ENCODE measurements at regions not wholly inside any gene's neighbourhood (a gene's known extent, or its start where the extent isn't known, plus 50 kb on each side); places are given as distances from the start of the nearest gene placed in this dataset.
"Not testable (repeated sequence)": the region's sequence is repeated elsewhere in the genome, so short reads cannot be mapped to it uniquely, and the experiment has no call there.

DNA sequence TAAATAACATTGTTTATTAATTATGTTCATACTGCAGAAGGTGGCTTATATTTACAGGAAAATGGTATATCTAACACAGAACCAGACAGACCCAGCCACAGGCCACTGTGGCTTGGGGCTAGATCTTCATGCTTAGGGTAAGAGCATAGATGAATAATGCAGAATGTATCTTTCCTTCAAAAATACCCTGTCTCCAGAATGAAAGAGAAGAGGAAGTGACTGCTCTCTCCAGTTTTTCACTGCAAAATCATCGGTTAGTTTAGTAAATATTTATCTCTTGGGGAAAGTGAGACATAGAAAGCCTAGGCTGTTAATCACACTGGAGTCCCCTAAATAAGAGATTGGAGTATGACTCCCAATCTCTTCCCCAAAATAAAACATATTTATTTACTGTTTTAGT, 453.7 kb downstream of the NAV3 start:
- Histone ChIP-seq H3K36me3 (ENCODE audit: control insufficient read depth, insufficient read depth, low read length) (no peaks in the 10 kb centered on the region), H3K79me2 (no peaks in the 10 kb centered on the region), H3K4me1 (no peaks in the 10 kb centered on the region), H3K27ac (no peak overlapping the region), H3K9me3 (ENCODE audit: control insufficient read depth, low read length) (no peaks in the 10 kb centered on the region), H3K4me2 (ENCODE audit: low read length) (no peak overlapping the region), H2AFZ (no peak overlapping the region), H3K9ac (no peak overlapping the region), H3K27me3 (ENCODE audit: control insufficient read depth, insufficient read depth, low read length) (no peaks in the 10 kb centered on the region), H3K4me3 (ENCODE audit: low read depth, low read length) (no peak overlapping the region)
- no peak for TF ChIP-seq CTCF (IDR thresholded peaks at IDR 0.05)

GRCh38 chr12:78290606-78291345, 460.1 kb downstream of the NAV3 start:
- Histone ChIP-seq H3K9ac (no peak overlapping the region), H3K4me2 (ENCODE audit: low read length) (no peak overlapping the region), H3K27me3 (ENCODE audit: control insufficient read depth, insufficient read depth, low read length) (no peaks in the 10 kb centered on the region), H3K4me1 (no peaks in the 10 kb centered on the region), H3K9me3 (ENCODE audit: control insufficient read depth, low read length) (no peaks in the 10 kb centered on the region), H3K79me2 (no peaks in the 10 kb centered on the region), H3K36me3 (ENCODE audit: control insufficient read depth, insufficient read depth, low read length) (no peaks in the 10 kb centered on the region), H3K27ac (no peak overlapping the region), H2AFZ (no peak overlapping the region), H3K4me3 (ENCODE audit: low read depth, low read length) (no peak overlapping the region)
- no peak for TF ChIP-seq CTCF (IDR thresholded peaks at IDR 0.05)

GRCh38 chr12:78293059-78293686, 462.5 kb downstream of the NAV3 start:
- Histone ChIP-seq H3K36me3 (ENCODE audit: control insufficient read depth, insufficient read depth, low read length) (no peaks in the 10 kb centered on the region), H3K9ac (no peak overlapping the region), H3K27ac (no peak overlapping the region), H3K4me3 (ENCODE audit: low read depth, low read length) (no peak overlapping the region), H3K9me3 (ENCODE audit: control insufficient read depth, low read length) (no peaks in the 10 kb centered on the region), H3K4me2 (ENCODE audit: low read length) (no peak overlapping the region), H3K27me3 (ENCODE audit: control insufficient read depth, insufficient read depth, low read length) (no peaks in the 10 kb centered on the region), H3K79me2 (no peaks in the 10 kb centered on the region), H2AFZ (no peak overlapping the region), H3K4me1 (no peaks in the 10 kb centered on the region)
- no peak for TF ChIP-seq CTCF (IDR thresholded peaks at IDR 0.05)

GRCh38 chr12:78301282-78301681, 470.6 kb downstream of the NAV3 start:
- not testable (repeated sequence) for H3K4me3 ChIP-seq (ENCODE audit: low read depth, low read length); H3K27me3 ChIP-seq (ENCODE audit: control insufficient read depth, insufficient read depth, low read length)

DNA sequence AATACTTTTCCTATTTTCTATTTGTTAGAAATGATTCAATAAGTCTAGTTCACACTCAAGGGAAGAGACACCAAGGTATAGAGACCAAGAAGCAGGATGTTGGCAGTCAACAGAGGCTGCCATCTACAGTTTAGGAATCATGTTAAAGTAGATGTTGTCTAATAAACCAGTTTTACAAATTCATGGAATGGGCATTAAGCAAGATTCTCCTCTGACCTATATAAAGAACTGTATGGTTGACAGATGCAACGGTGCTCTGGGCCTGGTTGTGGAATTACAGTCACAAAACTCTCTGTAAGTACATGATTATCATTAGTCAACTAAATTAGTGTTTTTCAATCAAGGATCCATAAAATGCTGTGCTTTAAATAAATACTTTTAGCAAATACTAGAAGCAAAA, 475.1 kb downstream of the NAV3 start:
- H3K4me3 ChIP-seq (ENCODE audit: low read depth, low read length), result no peak overlapping the region

More at GRCh38 chr12:78301282-78301681, 470.6 kb downstream of the NAV3 start:
- H3K4me2 ChIP-seq (ENCODE audit: low read length); H2AFZ ChIP-seq; H3K9me3 ChIP-seq (ENCODE audit: control insufficient read depth, low read length); H3K27ac ChIP-seq; H3K36me3 ChIP-seq (ENCODE audit: control insufficient read depth, insufficient read depth, low read length); H3K79me2 ChIP-seq; H3K4me1 ChIP-seq; H3K9ac ChIP-seq: not testable (repeated sequence)

More for the DNA sequence above, 475.1 kb downstream of the NAV3 start:
- Histone ChIP-seq H3K36me3 (ENCODE audit: control insufficient read depth, insufficient read depth, low read length) (no peaks in the 10 kb centered on the region), H2AFZ (no peak overlapping the region), H3K4me2 (ENCODE audit: low read length) (no peak overlapping the region), H3K9me3 (ENCODE audit: control insufficient read depth, low read length) (no peaks in the 10 kb centered on the region), H3K27ac (no peak overlapping the region), H3K79me2 (no peaks in the 10 kb centered on the region), H3K27me3 (ENCODE audit: control insufficient read depth, insufficient read depth, low read length) (no peaks in the 10 kb centered on the region), H3K4me1 (no peaks in the 10 kb centered on the region), H3K9ac (no peak overlapping the region)
- no peak for TF ChIP-seq CTCF (IDR thresholded peaks at IDR 0.05)

Measured in parathyroid adenoma (tissue), 2 donors.